Keratinocyte (primary cell): ENCODE measurements at regions not wholly inside any gene's neighbourhood (a gene's known extent, or its start where the extent isn't known, plus 50 kb on each side); places are given as distances from the start of the nearest gene placed in this dataset.

ENCODE experiments used
- EZH2 ChIP-seq: IDR thresholded peaks from one replicate; pipeline ENCODE4 v1.6.1; 2012; ENCODE audit warnings: inconsistent platforms, mild to moderate bottlenecking, low read length, moderate library complexity
- TF ChIP-seq, protein P1 (sequence below), 3 experiments: IDR thresholded peaks in 1 of 3; conservative IDR thresholded peaks in 1 of 3; optimal IDR thresholded peaks in 1 of 3; 2 replicates in 2 of 3; 3 replicates in 1 of 3; pipeline versions ENCODE3 to v1.5.1; 2011; ENCODE audit warnings: low read length in 3 of 3, mild to moderate bottlenecking in 3 of 3, moderate library complexity in 2 of 3, control low read depth in 1 of 3, inconsistent platforms in 1 of 3; ENCODE audit not compliant: insufficient read depth in 2 of 3; ENCODE audit errors: extremely low read depth in 1 of 3

DNA sequence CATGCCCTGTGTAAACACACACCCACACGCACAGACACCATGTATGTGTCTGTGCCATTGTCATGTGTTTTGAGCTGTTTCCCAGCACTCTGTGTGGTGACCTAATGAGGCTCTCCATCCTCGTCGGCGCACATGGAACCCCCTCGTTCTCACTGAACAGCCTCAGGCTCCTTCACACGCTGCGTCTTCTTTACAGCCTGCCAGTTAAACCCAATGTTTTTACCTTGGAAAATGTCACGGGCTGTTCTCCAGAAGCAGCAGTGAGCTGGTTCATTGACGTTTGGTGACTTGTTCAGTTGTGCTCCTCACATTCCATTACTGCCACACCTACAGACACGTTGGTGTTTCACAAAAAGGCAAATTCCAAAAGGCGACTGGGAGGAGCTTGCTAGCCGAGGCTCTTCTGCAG lies 201.0 kb upstream of the FOXQ1 start:
- no peak for TF ChIP-seq EZH2
- TF ChIP-seq, protein P1, sequence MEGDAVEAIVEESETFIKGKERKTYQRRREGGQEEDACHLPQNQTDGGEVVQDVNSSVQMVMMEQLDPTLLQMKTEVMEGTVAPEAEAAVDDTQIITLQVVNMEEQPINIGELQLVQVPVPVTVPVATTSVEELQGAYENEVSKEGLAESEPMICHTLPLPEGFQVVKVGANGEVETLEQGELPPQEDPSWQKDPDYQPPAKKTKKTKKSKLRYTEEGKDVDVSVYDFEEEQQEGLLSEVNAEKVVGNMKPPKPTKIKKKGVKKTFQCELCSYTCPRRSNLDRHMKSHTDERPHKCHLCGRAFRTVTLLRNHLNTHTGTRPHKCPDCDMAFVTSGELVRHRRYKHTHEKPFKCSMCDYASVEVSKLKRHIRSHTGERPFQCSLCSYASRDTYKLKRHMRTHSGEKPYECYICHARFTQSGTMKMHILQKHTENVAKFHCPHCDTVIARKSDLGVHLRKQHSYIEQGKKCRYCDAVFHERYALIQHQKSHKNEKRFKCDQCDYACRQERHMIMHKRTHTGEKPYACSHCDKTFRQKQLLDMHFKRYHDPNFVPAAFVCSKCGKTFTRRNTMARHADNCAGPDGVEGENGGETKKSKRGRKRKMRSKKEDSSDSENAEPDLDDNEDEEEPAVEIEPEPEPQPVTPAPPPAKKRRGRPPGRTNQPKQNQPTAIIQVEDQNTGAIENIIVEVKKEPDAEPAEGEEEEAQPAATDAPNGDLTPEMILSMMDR (optimal IDR thresholded peaks at IDR 0.05 in 1 of 3, IDR thresholded peaks at IDR 0.05 in 1 of 3, conservative IDR thresholded peaks at IDR 0.05 in 1 of 3; ENCODE audit: extremely low read depth in 1 of 3, insufficient read depth in 2 of 3, low read length in 3 of 3): no peak
